ENCODE measurements at regions not wholly inside any gene's neighbourhood (a gene's known extent, or its start where the extent isn't known, plus 50 kb on each side); places are given as distances from the start of the nearest gene placed in this dataset.

- no peak for TF ChIP-seq EP300 (conservative IDR thresholded peaks at IDR 0.05; ENCODE audit: poor library complexity, severe bottlenecking)
- TF ChIP-seq, protein P1, sequence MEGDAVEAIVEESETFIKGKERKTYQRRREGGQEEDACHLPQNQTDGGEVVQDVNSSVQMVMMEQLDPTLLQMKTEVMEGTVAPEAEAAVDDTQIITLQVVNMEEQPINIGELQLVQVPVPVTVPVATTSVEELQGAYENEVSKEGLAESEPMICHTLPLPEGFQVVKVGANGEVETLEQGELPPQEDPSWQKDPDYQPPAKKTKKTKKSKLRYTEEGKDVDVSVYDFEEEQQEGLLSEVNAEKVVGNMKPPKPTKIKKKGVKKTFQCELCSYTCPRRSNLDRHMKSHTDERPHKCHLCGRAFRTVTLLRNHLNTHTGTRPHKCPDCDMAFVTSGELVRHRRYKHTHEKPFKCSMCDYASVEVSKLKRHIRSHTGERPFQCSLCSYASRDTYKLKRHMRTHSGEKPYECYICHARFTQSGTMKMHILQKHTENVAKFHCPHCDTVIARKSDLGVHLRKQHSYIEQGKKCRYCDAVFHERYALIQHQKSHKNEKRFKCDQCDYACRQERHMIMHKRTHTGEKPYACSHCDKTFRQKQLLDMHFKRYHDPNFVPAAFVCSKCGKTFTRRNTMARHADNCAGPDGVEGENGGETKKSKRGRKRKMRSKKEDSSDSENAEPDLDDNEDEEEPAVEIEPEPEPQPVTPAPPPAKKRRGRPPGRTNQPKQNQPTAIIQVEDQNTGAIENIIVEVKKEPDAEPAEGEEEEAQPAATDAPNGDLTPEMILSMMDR (IDR thresholded peaks at IDR 0.05; ENCODE audit: poor library complexity, severe bottlenecking): no peak
- no peak for TF ChIP-seq MXI1 (conservative IDR thresholded peaks at IDR 0.05; ENCODE audit: poor library complexity, severe bottlenecking)
- TF ChIP-seq SMC3 (conservative IDR thresholded peaks at IDR 0.05; ENCODE audit: poor library complexity): no peak
- TF ChIP-seq, protein P2, sequence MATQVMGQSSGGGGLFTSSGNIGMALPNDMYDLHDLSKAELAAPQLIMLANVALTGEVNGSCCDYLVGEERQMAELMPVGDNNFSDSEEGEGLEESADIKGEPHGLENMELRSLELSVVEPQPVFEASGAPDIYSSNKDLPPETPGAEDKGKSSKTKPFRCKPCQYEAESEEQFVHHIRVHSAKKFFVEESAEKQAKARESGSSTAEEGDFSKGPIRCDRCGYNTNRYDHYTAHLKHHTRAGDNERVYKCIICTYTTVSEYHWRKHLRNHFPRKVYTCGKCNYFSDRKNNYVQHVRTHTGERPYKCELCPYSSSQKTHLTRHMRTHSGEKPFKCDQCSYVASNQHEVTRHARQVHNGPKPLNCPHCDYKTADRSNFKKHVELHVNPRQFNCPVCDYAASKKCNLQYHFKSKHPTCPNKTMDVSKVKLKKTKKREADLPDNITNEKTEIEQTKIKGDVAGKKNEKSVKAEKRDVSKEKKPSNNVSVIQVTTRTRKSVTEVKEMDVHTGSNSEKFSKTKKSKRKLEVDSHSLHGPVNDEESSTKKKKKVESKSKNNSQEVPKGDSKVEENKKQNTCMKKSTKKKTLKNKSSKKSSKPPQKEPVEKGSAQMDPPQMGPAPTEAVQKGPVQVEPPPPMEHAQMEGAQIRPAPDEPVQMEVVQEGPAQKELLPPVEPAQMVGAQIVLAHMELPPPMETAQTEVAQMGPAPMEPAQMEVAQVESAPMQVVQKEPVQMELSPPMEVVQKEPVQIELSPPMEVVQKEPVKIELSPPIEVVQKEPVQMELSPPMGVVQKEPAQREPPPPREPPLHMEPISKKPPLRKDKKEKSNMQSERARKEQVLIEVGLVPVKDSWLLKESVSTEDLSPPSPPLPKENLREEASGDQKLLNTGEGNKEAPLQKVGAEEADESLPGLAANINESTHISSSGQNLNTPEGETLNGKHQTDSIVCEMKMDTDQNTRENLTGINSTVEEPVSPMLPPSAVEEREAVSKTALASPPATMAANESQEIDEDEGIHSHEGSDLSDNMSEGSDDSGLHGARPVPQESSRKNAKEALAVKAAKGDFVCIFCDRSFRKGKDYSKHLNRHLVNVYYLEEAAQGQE (IDR thresholded peaks at IDR 0.05; ENCODE audit: borderline replicate concordance): no peak
- no peak for TF ChIP-seq TAF1 (IDR thresholded peaks at IDR 0.05; ENCODE audit: low read depth)
- TF ChIP-seq POLR2AphosphoS5 (IDR thresholded peaks at IDR 0.05): no peak
Measured at GRCh38 chr1:80053613-80054012, 1047.1 kb upstream of the ADGRL4 start.

DNA sequence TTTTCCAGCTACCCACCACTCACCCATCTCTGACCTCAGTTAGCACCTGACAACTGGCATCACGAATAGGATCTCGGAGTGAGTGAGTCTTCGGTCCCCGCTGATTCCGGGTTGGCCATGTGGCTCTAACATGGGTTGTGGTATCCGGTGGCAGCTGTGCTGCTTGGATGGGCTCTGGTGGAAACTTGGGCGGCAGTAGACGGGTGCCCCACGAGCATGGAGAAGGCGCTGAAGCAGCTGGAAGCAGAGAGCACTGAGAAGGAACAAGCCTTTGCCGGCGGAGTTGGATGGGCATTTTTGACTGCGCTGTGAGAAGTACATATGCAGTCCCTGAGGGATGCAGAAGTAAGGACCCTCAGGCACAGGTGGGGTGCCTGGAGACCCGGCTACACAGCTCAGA is 1044.0 kb upstream of the ADGRL4 start:
- no peak overlapping the region for H3K4me2 ChIP-seq (ENCODE audit: low read length)
- no peak overlapping the region for H3K27ac ChIP-seq (ENCODE audit: low read length)
- H2AFZ ChIP-seq (ENCODE audit: low read depth, low read length): no peak overlapping the region
- TF ChIP-seq MXI1 (conservative IDR thresholded peaks at IDR 0.05; ENCODE audit: poor library complexity, severe bottlenecking) (no peak), EP300 (conservative IDR thresholded peaks at IDR 0.05; ENCODE audit: poor library complexity, severe bottlenecking) (no peak), SMC3 (conservative IDR thresholded peaks at IDR 0.05; ENCODE audit: poor library complexity) (no peak), TAF1 (IDR thresholded peaks at IDR 0.05; ENCODE audit: low read depth) (no peak), POLR2AphosphoS5 (IDR thresholded peaks at IDR 0.05) (no peak), EZH2 (IDR thresholded peaks at IDR 0.05; ENCODE audit: borderline replicate concordance, insufficient read depth, low read length, poor library complexity, severe bottlenecking) (no peak), RAD21 (conservative IDR thresholded peaks at IDR 0.05) (no peak)
- TF ChIP-seq, protein P2 (IDR thresholded peaks at IDR 0.05; ENCODE audit: borderline replicate concordance): no peak
- TF ChIP-seq, protein P1 (IDR thresholded peaks at IDR 0.05; ENCODE audit: poor library complexity, severe bottlenecking): no peak
- H4K20me1 ChIP-seq (ENCODE audit: insufficient read depth): no peaks in the 10 kb centered on the region
- H3K9me2 ChIP-seq (ENCODE audit: insufficient read depth, low read length): no peaks in the 10 kb centered on the region
- H3K79me2 ChIP-seq (replicated peaks; ENCODE audit: insufficient read depth, low read length): no peaks in the 10 kb centered on the region
- no peaks in the 10 kb centered on the region for H3K36me3 ChIP-seq (ENCODE audit: insufficient read depth, low read length)
- no peaks in the 10 kb centered on the region for H3K9me3 ChIP-seq (ENCODE audit: low read length)
- H3F3A ChIP-seq (ENCODE audit: insufficient read depth, low read length, poor library complexity, severe bottlenecking): no peaks in the 10 kb centered on the region
- H3K9ac ChIP-seq (ENCODE audit: low read length): no peak overlapping the region
- no peak overlapping the region for H3K4me3 ChIP-seq (ENCODE audit: low read length)
- no peaks in the 10 kb centered on the region for H3K27me3 ChIP-seq (ENCODE audit: insufficient read depth, low read depth, low read length)

More at GRCh38 chr1:80053613-80054012, 1047.1 kb upstream of the ADGRL4 start:
- Histone ChIP-seq H3K9me3 (ENCODE audit: low read length) (no peaks in the 10 kb centered on the region), H3K4me3 (ENCODE audit: low read length) (no peak overlapping the region), H3F3A (ENCODE audit: insufficient read depth, low read length, poor library complexity, severe bottlenecking) (no peaks in the 10 kb centered on the region), H3K4me2 (ENCODE audit: low read length) (no peak overlapping the region), H3K79me2 (replicated peaks; ENCODE audit: insufficient read depth, low read length) (no peaks in the 10 kb centered on the region), H3K9ac (ENCODE audit: low read length) (no peak overlapping the region), H2AFZ (ENCODE audit: low read depth, low read length) (no peak overlapping the region), H3K27me3 (ENCODE audit: insufficient read depth, low read depth, low read length) (no peaks in the 10 kb centered on the region), H3K9me2 (ENCODE audit: insufficient read depth, low read length) (no peaks in the 10 kb centered on the region), H4K20me1 (ENCODE audit: insufficient read depth) (no peaks in the 10 kb centered on the region), H3K36me3 (ENCODE audit: insufficient read depth, low read length) (no peaks in the 10 kb centered on the region), H3K27ac (ENCODE audit: low read length) (no peak overlapping the region)

Measured in neural cell (in vitro differentiated cells).